HG03135 (cell line): ENCODE measurements at regions not wholly inside any gene's neighbourhood (a gene's known extent, or its start where the extent isn't known, plus 50 kb on each side); places are given as distances from the start of the nearest gene placed in this dataset.
"Not testable (repeated sequence)": the region's sequence is repeated elsewhere in the genome, so short reads cannot be mapped to it uniquely, and the experiment has no call there.

Experiments used
- ATAC-seq: cut with Tn5 transposase; IDR thresholded peaks from one replicate; pipeline ENCODE4 v1.9.1; 2021; ENCODE audit warnings: mild to moderate bottlenecking, moderate library complexity; ENCODE audit not compliant: unreplicated experiment

- no peak for ATAC-seq
Observed at GRCh38 chr3:56957522-56957921, 102.9 kb upstream of the SPATA12 start.

- ATAC-seq, result no peak
Observed at GRCh38 chr3:56956906-56957305, 103.6 kb upstream of the SPATA12 start.

- no peak for ATAC-seq
Observed at GRCh38 chr3:56955492-56956111, 104.9 kb upstream of the SPATA12 start.

GRCh38 chr3:56954125-56954524 is 106.3 kb upstream of the SPATA12 start:
- no peak for ATAC-seq

- ATAC-seq, result no peak
Observed at GRCh38 chr3:56952846-56953245, 107.6 kb upstream of the SPATA12 start.

- ATAC-seq, result no peak
Observed at GRCh38 chr3:56952061-56952460, 108.4 kb upstream of the SPATA12 start.

- no peak for ATAC-seq
Observed at GRCh38 chr3:56951366-56951765, 109.1 kb upstream of the SPATA12 start.

- not testable (repeated sequence) for ATAC-seq
Observed at GRCh38 chr3:56945378-56945777, 115.1 kb upstream of the SPATA12 start.

GRCh38 chr3:56942523-56942922 is 117.9 kb upstream of the SPATA12 start:
- no peak for ATAC-seq

- no peak for ATAC-seq
Observed at GRCh38 chr3:56940976-56941375, 119.5 kb upstream of the SPATA12 start.

- ATAC-seq, result no peak
Observed at GRCh38 chr3:56940321-56940720, 120.1 kb upstream of the SPATA12 start.

- ATAC-seq, result no peak
Observed at GRCh38 chr3:56939834-56940233, 120.6 kb upstream of the SPATA12 start.

- no peak for ATAC-seq
Observed at GRCh38 chr3:56938530-56938929, 121.9 kb upstream of the SPATA12 start.

- ATAC-seq, result no peak
Observed at GRCh38 chr3:56937580-56937979, 122.9 kb upstream of the SPATA12 start.

- no peak for ATAC-seq
Observed at GRCh38 chr3:56935811-56936210, 124.7 kb upstream of the SPATA12 start.

- not testable (repeated sequence) for ATAC-seq
Observed at GRCh38 chr3:56934481-56934880, 126.0 kb upstream of the SPATA12 start.

GRCh38 chr3:56933803-56934202 is 126.7 kb upstream of the SPATA12 start:
- no peak for ATAC-seq

GRCh38 chr3:56932866-56933265 is 127.6 kb upstream of the SPATA12 start:
- ATAC-seq, result no peak

GRCh38 chr3:56931836-56932235 is 128.6 kb upstream of the SPATA12 start:
- ATAC-seq, result no peak

- no peak for ATAC-seq
Observed at GRCh38 chr3:56930706-56931105, 129.0 kb upstream of the ARHGEF3 start.

GRCh38 chr3:56929809-56930615 is 128.3 kb upstream of the ARHGEF3 start:
- no peak for ATAC-seq

- no peak for ATAC-seq
Observed at GRCh38 chr3:56928379-56929068, 126.8 kb upstream of the ARHGEF3 start.
